H1 (cell line): ENCODE measurements at regions not wholly inside any gene's neighbourhood (a gene's known extent, or its start where the extent isn't known, plus 50 kb on each side); places are given as distances from the start of the nearest gene placed in this dataset.

ENCODE experiments used
- CREB1 ChIP-seq: IDR thresholded peaks from 2 replicates; pipeline ENCODE4 v1.6.1; 2012; ENCODE audit warnings: inconsistent platforms
- EGR1 ChIP-seq: IDR thresholded peaks from 2 replicates; pipeline ENCODE4 v1.6.1; 2011; ENCODE audit warnings: low read depth, low read length, borderline replicate concordance
- FOSL1 ChIP-seq: IDR thresholded peaks from 2 replicates; pipeline ENCODE4 v1.6.1; 2011; ENCODE audit warnings: mild to moderate bottlenecking, low read depth, low read length, moderate library complexity; ENCODE audit not compliant: insufficient read depth
- MAFK ChIP-seq: IDR thresholded peaks from 2 replicates; pipeline ENCODE4 v1.6.1; 2012; ENCODE audit warnings: low read depth, mild to moderate bottlenecking, improper control_type of control experiment, low read length
- POLR2A ChIP-seq, 2 experiments: IDR thresholded peaks; 1 replicate in 1 of 2; 2 replicates in 1 of 2; pipeline ENCODE4 v1.6.1; 2011; ENCODE audit warnings: low read depth in 2 of 2, low read length in 2 of 2, mild to moderate bottlenecking in 2 of 2; ENCODE audit errors: control extremely low read depth in 1 of 2
- RXRA ChIP-seq: IDR thresholded peaks from 2 replicates; pipeline ENCODE4 v1.6.1; 2011; ENCODE audit warnings: low read depth, mild to moderate bottlenecking, low read length, moderate library complexity; ENCODE audit not compliant: insufficient read depth
- TBP ChIP-seq: IDR thresholded peaks from 2 replicates; pipeline ENCODE4 v1.6.1; 2011; ENCODE audit warnings: low read depth, low read length, improper control_type of control experiment
- YY1 ChIP-seq: IDR thresholded peaks from 2 replicates; pipeline ENCODE4 v1.6.1; 2011; ENCODE audit warnings: low read depth, mild to moderate bottlenecking, low read length

DNA sequence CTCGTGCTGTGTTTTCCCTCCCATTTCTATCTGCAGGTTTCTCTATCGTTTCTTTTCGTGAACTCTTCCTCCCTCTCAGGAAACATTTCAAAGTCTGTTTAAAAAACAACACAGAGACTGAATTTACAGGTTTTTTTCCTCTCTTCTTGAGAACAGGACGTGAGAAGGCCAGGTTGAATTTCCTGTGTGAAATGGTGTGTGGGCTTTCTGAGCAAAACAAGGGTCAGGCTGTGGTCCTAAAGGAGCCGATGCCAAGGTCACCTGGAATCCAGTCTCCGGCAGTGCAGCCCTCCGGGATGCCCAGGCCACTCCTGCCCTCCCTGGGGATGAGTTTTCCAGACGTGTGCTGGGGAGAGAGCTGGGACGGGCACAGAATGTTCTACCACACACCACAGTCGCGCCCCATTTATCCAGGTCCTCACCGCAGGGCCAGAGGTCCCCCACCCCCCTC, 62.7 kb upstream of the RUNX3 start:
- TF ChIP-seq EGR1 = no peak
- no peak for TF ChIP-seq YY1
- TF ChIP-seq POLR2A (IDR thresholded peaks at IDR 0.05; ENCODE audit: control extremely low read depth in 1 of 2, low read depth in 2 of 2, low read length in 2 of 2) = no peak
- TF ChIP-seq MAFK = no peak
- no peak for TF ChIP-seq RXRA
- no peak for TF ChIP-seq FOSL1
- TF ChIP-seq TBP = no peak
- TF ChIP-seq CREB1 = no peak
